GF-D8 (cell line): ENCODE measurements at regions not wholly inside any gene's neighbourhood (a gene's known extent, or its start where the extent isn't known, plus 50 kb on each side); places are given as distances from the start of the nearest gene placed in this dataset.

Experiments used
- DNase-seq: peaks from one replicate; lab custom pipeline; 2025; lab: John Stamatoyannopoulos, UW

DNA sequence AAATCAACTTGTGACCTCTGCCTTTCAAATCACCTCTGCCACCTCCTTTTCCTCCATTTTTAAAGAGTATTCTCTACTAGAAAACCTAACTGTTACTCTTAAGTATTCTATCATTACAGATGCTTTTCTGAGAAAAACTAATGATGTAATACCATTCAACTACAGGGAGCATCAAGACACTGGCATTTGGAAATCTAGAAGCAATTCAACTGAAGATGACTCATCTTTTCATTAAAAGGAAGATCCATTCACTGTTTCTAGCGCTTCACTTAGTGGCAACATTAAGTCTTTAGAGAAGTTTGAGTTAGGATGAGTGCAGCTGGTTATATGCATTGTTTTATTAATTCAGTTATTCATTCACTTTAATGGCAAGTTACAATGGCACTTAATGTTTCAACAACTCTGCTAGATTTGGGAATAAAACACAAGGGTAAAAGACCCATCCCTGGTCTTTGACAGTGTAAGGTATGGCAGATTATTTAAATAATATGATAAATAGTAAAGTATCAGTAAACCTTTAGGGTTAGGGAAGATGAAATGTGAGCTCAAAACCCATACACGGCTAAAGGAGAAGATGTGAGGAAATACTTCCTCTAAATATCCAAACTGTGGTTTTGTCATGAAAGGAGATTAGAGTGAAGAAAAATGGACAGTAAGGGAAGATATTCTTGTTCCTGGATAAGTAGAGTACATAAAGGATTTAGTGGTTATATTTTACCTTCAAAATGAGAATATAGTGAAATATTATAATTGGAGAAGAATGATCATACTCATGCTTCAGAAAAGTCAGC is 61.7 kb downstream of the KCNJ2 start:
- no peak for DNase-seq

DNA sequence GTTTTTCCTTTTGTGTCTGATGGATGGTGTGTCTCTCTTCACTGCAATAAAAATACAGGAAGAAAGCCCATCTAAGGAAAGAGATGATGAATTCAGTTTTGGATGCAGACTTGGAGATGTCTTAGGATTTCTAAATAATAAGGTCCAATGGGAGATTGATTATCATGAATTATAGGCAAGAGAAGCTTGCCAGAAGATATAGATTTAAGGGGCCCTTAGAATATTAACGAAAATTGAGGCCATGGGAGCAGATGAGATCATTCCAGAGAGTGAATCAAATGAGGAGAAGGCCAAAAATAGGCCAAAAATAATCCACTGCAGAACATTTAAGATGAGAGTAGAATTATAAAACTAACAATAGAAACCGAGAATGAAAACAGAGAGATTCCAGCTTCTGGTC is 63.1 kb downstream of the KCNJ2 start:
- no peak for DNase-seq

DNA sequence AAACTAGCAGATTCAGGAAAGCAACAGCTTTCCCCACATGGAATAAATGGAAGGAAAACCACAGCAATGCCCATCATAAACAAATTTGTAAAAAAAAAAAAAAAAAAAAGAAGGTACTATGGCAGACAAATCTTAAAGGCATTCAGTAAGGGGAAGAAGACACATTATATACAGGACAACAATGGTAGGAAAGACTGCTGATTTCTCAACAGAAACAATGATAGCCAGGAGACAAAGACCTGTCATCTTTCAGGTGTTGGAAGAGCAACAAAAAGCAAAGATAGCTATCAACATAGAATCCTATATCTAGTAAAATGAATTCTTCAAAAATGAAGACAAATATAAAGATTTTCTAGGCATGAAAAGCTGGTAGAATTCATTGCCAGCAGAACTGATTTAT is 65.9 kb downstream of the KCNJ2 start:
- no peak for DNase-seq

DNA sequence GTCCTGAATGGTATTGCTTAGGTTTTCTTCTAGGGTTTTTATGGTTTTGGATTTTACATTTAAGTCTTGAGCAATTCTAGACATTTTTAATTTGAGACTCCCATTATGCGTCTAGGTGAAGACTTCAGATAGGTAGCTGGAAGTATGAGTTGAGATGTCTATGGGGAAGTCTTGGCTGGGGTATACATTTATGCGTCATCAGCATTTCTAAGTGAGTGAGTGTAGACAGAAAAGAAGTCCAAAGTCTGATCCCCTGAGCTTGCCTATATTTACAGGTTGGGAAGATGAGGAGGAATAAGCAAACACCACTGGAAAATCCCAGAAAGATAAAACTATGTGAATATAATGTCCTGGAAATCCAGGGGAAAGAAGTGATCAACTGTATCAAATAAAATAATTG is 68.9 kb downstream of the KCNJ2 start:
- no peak for DNase-seq

DNA sequence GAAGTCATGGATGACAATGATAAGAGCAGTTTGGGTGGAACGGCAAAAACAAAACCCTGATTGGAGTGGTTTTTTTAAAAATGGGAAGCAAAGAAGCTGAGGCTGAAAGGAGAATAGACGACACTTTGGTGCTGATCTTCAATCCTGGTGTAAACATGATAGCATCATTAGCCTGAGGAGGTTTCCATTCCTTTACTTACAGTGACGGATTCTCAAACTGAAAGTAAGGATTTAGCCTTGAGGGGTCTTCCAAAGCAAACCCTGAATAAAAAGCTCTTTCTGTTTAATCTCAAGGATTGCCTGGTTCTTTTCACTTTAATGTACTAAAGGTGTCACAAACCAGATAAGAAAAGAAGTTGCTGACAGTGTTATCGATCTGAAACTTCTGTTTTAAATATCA is 69.3 kb downstream of the KCNJ2 start:
- no peak for DNase-seq

DNA sequence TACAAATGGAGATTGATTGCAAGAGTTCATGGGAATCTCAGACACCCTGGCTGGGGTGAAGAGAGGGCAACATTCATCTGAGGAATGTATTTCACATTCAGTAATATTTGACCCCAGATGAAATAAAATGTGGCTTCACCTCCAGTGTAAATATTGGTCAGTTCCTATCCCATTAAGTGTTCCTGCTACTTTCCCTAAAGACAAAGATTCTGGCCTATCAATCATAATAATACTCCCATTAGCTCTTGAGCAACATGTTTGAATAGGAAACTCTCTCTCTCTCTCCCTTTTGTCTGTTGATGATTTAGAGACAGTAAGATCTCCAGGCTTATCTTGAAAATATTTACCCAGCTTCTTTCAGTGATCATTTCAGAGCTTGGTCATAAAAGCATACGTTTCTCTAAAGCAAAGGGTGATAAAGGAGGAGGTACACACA is 70.1 kb downstream of the KCNJ2 start:
- no peak for DNase-seq

DNA sequence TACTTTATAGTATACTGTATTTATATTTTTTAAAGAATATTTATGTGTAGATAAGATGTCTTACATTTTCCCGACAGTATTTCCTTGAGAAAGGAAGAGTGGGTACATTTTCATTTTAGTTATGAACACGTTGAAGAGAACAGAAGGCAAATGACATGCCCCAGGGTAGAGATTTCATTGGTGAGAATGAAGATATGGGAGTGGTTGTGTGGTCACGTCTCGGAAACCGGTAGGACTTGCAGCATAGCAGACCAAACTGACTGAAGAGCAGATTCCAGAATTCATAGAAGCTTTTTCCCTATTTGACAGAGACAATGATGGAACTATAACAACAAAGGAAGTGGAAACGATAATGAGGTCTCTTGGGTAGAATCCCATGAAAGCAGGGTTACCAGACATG is 71.7 kb downstream of the KCNJ2 start:
- no peak for DNase-seq

DNA sequence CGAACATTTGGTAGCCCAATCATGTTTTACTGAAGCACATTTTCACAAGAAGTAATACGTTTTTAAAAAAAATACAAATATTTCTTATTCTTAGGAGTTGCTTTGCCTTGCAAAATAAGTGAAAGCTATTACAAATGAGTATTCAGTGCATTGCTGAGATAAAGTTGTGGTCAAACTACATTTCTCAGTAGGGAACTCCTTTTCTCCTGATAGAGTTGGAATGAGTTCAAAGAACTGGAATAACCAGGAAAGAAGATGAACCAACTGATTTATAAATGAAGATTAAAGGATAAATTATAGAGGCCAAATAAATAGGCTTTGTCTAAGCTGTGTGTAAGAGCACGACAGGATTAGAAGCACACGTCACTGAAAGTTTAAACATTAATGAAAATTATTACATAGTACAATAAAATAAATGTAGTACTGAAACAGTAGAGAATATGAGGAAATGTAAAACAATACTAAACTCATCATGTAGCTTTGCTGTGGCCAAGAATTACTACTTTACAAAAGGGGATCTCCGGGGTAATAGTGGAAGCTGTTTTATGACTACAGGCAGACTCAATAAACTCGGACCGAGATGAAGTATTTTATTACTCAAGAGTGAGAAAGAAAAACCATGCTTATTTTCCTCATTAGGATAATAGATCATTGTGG is 73.6 kb downstream of the KCNJ2 start:
- DNase-seq: no peak

DNA sequence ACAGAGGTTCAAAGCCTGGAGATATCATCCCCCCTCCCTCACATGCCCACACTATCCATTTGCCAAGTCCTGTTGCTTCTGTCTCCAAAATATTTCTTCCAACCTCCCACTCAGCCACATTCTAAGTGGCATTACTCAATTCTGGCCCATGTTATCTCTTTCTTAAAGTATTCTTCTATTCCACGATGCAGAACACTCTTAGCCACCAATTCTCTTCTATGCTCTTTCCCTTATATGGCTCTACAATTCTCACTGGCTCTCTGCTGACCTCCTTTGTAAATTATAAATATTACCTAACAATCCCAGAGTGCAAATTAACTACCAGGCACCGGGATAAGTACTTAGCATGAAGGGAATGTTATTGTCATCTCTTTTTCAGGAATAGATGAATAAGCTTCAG is 82.4 kb downstream of the KCNJ2 start:
- no peak for DNase-seq

DNA sequence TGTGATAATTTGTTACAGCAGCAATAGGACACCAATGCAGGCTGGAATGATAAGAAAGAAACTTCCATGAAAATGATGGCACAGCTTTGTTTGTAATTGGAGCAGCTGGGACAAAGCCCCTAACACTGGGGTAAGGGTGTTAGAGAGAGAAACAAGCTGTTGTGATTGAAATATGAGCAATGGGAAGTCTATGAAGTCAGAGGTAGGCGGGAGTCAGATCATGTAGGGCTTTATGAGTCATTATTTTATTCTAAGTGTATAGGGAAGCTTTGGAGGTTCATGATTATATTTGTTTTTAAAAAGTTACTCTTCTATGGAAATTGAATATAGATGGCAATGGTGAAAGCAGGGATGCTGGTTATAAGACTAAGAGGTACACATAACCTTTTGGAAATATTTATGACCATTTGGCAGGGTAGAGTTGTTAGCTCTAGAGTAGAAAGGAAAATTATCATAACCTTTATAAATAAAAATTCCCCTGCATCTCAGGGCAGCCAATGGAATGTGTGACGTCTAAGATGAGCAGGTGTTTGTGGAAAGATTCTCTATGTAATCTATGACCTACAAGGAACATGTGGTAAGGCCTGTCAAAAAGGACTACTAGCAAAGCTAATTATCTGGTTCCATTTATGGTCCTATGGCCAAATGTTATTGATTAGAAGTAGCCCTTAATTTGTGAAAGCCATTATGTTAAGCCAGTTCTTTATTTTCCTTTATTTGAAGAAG is 85.6 kb downstream of the KCNJ2 start:
- no peak for DNase-seq

DNA sequence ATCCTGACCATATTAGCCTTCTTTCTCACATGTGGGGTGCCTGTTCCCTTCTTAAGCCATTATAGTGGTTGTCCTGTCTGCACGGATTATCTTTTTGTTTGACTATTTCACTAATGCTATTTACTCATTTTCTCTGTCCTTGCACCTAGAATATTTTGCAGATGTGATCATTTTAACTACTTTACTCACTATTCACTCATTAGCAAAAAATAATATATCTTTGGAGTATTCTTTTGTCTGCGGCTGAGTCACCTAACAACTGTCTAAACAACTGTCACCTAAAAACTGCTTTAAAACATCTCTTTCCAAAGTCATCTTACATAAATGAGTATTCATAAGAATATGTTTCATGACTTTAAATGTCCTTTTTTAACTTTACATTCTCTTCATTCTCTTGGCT is 87.4 kb downstream of the KCNJ2 start:
- no peak for DNase-seq

DNA sequence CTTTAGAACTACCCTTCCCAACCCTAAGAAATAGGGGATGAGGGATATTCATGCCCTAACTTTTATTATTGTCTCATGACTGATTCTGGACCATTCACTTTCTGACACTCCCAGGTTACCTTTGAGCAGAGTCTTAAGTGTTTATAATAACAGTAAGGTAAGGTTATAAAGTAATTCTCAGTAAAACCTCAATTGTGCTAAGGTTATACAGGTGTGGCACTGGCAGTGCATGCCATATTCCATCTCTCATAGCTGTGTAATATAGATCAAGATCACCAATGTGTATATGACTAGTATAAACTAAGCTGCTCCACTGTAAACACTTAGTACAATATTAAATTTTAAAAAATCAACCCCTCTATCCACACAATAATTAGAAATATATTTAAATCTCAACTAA is 89.1 kb downstream of the KCNJ2 start:
- no peak for DNase-seq

DNA sequence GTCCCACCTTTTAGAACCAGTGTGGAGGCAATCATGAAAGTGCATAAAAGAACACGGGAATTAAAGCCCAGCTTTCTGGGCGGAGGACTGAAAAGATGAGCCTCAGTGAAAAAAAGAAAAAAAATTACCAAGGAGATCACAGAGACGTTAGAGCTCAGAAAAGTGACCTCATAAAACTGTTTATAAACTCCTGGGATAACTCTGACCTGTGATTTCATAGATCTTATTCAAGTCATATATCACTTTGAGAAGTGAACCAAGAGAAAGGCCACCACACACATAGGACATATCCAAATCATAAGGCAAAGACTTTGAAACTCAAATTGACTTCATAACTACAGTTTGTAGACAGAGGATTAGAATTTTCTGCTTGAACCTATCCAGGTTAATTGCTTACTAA is 90.1 kb downstream of the KCNJ2 start:
- DNase-seq: no peak

DNA sequence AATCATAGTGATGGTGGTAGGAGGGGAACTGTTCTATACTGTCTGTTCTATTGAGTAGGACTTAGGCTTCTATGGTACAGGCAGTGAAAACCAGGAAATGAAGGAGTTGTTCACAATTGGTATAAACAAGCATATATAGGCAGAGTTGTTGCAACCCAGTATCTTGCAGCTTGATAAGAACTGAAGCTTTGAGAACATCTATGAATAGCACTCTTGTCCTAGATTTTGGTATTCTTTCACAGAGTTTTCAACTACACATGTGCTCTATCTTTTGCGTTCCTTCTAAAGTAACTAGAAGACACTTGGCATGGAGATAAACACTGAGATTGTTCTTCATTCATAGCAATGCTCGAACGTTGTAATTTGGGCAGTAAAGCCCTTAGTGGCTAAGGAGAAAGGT is 91.8 kb downstream of the KCNJ2 start:
- no peak for DNase-seq

DNA sequence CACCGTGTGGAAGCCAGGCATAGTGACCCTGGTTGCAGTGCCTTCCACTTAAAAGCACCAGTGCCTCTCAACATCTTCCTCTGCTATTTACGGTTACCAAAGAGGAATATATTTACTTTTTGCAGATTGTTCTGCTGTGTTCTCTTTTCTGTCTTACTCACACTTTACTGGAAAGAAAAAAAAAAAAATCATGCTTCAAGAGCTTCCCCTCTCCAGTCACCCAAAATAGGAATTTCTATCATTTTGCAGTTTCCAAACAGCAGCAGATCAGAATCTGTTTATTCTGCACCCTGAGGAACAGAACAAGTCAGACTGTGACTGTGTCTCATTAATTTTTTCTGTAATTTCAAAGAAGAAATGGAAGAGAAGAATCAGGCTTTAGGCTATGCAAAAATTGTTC is 96.1 kb downstream of the KCNJ2 start:
- no peak for DNase-seq

DNA sequence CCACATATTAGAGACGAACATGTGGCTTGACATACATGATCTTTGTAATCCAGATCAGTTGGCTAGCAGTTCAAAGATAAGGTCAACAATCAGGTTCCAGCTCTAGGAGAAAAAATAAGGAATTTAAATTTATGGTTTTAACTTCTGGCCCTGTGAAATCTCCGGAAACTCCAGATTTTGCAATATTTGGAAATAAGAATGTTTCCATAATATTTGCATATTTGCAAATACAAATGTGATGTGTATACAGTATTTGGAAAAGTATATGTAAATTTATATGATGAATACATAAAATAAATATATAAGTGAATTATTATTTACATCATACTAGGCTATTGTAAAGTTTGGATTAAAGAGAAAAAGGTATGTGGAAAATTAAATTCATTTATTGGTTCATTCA is 97.1 kb downstream of the KCNJ2 start:
- DNase-seq: no peak

DNA sequence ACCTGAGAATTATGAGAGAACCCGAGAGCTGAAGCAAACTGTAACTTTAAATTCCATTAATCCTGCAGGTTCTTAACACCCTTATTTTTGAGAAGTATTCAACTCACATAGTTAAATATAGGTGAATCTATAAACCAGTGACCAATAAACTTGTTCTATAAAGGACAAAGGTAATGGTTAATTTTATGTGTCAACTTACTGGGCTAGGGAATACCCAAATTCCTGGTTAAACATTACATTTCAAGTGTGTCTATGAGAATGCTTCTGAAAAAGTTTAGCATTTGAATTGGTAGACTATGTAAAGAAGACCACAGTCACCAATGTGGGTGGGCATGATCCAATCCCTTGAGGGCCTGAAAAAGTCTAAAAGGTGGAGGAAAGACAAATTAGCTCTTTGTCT is 99.1 kb downstream of the KCNJ2 start:
- DNase-seq: no peak

DNA sequence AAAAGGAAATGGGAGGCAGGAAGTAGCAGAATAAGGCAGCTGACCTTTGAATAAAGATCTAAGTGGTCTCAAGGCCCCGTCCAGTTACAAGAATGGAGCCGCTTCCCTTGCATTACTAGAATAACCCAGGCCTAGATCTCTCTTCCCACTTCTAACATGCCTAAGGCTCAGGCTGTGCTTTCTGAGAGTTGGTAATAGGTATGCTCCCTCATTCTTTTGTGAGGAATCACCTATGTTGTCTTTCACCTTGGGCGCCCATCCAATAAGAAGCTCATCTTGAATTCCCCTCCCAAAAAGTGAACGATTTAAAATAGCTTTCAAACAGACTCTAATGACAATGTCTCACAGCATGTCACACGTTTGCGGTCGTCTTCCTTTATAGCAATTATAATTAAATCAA is 101.2 kb downstream of the KCNJ2 start:
- no peak for DNase-seq

DNA sequence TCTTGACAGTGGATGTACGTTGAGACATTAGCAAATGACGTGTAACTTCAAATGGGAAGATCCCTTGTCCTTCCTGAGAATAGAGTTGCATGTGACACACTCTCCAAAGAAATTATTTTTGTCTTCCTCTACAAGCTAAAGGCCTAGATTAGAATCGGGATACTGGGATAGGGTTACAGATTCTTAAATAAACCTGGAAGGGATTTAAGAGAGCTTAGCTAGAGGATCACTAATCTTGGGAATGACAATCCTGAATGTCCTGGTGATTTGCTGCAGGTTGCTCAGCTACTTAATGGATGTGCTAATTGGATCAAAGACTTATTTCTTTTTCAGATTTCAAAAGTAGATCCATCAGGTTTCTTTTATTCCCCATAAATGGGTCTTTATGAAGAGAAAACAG is 101.9 kb downstream of the KCNJ2 start:
- DNase-seq: no peak

DNA sequence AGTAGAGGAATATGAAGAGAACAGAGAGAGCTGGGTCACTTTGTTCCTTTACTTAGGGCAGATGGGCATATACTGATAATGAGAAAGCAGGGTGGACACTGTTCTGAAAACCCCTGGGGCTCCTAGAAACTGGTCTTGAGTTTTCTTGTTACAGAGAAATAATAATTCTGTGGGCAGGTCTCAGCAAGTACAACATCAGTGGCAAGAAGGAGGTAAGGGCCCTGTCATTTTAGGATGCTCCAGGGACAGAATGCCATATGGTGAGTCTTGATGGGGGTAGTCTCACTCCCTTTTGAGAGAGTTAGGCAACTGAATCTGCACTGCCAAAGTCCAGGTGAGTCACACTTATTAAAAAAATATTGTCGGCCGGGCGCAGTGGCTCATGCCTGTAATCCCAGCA is 102.3 kb downstream of the KCNJ2 start:
- no peak for DNase-seq

DNA sequence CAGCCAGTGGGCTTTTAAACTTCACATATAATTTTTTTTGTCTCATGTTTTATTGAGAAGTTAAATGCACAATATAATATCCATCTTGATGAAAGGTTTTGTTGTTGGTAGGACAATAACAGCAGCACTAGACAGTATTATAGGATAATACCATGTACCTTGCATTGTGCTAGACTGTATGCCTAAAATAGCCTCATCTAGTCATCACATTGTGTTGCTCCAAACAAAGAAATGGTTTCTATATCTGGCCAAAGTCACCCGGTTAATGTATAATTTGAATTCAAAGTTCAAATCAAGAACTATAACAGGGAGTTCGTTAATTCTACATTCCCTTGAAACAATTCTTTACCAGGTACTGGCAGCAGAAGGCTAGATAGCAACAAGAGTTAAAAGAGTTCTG is 104.9 kb downstream of the KCNJ2 start:
- no peak for DNase-seq

DNA sequence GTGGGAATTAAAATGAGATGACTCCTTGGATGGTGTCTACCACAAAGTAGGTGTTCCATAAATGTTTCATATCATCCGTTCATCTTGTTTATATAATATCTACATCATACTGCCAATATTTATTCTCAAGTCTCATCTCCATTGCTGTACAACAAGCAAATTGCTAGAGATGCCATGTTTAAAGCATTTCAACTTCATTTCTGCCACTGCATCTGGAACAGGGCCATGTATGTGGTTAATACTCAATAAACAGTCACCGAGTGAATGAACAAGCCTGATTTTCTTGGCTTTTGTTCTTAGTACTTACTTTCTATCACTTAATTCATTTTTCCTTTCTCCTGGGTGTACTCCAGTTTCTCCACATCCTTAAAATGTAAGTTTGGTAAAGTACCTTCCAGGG is 107.6 kb downstream of the KCNJ2 start:
- no peak for DNase-seq

DNA sequence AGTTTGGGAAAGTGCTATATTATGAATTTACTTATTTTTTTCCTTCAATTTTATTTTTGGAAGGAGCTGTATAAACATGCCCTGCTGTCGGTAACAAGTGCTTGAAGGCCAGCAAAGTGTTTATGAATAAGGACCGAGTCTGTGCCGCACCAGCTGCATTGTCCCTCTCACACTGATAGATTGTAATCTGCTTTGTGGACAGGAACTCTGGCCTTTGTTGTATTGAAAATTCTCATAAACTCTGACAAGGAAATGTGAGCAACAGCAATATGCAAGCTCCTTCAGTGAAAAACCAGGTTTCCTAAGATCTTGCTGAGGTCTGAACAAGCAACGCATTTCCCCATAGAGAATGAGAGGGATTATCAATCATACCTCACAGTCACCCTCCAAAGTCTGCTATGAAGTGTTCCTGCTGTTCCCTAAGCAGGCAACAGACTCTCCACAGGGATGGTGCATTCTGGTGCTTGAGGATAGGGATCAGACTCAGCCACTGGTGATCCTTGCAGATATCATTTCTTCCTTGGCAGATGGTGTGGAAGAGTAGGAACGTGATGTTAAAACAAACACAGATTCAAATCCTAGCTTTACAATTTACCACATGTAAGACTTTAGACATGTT is 109.6 kb downstream of the KCNJ2 start:
- DNase-seq: no peak
